ENCODE measurements at regions not wholly inside any gene's neighbourhood (a gene's known extent, or its start where the extent isn't known, plus 50 kb on each side); places are given as distances from the start of the nearest gene placed in this dataset.

DNA sequence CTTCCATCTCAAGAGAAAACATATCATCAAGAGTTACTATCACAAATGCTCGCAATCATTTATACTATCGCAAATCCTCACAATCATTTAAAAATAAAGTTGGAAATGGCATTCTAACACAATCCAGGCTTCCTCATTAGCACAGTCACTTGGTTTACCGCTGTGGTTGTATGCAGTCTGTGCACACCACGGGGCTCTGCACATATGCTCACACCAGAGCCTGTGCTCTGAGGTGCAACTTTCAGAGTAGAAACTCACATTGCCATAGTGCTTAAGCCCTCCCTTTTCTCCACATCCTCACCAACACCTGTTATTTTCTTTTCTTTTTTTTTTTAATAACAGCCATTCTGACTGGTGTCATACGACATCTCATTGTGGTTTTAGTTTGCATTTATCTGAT lies 235.6 kb upstream of the KLF6 start:
- no peak for DNase-seq (ENCODE audit: low read depth)

DNA sequence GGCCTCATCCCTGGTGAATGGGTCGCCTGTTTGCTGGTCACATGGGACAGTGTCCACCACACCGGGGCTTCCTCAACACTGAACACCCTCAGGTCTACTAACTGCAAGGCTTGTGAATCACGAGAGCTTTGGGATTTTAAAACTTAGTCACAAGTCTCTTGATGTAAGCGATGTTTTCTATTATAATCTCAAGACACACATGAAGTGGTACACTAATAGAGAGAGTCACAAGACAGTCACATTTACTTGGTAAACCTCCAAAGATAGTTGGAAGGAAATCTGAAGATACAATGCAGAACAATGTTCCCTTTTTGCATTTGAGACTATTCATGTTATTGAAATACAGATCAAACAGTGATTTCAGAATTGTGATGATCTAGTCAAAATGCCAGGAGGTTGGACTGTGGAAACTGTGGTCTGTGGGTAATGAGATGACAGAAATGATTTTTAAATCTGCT lies 233.1 kb upstream of the KLF6 start:
- DNase-seq (ENCODE audit: low read depth), result no peak

DNA sequence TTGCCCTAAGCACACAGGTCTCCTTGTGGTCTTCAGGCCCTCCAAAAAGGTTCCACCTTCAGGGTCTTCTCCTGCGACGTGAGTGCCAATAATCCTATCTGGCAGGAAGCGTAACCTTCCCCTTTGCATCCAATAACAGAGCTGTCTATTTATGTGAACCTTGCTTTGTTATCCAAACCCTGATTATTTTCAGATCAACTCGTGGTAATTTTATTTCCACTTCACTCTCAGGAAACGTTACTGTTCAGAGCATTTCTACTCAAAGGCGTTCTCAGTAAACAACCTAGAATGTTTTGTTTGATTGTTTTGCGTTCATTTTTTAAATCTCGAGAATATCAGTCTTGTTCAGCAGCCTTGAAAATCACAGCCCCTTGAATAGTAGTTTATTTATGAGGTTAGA lies 232.3 kb upstream of the KLF6 start:
- DNase-seq (ENCODE audit: low read depth), result no peak

DNA sequence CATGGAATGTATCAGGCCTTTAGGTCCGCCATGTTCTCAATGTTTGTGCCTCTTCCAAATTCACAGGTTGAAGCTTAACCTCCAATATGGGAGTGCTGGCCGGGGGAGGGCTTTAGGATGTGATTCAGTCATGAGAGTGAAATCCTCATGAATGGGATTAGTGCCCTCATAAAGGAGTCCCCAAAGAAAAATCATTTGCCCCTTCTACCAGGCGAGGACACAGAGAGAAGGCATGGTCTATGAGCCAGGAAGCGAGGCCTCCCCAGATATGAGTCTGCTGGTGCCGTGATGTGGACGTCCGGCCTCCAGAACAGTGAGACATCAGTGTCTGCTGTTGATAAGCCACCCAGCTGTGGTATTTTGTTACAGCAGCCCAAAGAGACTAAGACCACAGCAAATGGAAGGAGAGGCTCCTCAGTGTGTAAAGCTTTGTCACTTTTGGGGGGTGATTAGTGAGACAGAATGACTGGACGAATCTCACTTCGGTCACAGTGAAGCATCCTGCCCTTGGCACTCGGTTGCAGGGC lies 231.3 kb upstream of the KLF6 start:
- DNase-seq (ENCODE audit: low read depth), result no peak

DNA sequence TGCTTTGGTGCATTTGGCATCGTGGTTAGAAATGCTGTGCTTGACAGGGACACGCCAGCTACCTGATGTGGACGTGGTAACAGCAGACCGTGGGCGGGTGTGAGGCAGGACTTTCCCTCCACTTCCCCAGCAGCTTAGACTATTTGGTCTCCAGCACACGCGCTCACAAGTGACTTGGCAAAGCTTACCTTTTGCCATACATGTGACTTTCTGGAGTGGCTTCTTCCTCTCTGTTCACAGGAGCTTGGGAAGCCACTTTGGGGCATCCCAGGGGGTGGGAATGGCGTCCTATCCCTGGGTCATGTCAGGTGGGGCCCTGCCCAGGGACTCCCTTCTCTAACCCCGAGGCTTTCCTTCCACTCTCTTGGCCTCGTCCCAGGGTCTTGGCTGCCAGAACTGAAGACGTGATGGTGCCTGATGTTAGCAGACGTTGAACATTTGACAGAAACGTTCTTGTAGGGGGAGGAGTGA lies 228.7 kb upstream of the KLF6 start:
- DNase-seq (ENCODE audit: low read depth), result no peak

DNA sequence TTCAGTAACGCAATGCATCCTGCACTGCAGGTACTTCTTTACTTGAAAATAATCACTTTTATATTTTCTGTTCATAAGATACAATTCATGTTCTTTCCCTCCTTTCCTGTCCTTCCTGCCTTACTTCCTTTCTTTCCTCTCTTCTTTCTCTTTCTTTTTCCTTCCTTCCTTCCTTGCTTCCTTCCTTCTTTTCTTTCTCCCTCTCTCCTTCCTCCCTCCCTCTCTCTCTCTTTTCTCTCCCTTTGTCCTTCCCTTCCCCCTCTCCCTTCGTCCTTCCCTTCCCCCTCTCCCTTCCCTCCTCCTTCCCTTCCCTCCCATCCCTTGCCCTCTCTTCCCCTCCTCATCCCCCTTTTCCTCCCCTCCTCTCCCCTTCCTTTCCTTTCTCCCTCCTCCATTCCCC lies 227.8 kb upstream of the KLF6 start:
- DNase-seq (ENCODE audit: low read depth), result no peak

DNA sequence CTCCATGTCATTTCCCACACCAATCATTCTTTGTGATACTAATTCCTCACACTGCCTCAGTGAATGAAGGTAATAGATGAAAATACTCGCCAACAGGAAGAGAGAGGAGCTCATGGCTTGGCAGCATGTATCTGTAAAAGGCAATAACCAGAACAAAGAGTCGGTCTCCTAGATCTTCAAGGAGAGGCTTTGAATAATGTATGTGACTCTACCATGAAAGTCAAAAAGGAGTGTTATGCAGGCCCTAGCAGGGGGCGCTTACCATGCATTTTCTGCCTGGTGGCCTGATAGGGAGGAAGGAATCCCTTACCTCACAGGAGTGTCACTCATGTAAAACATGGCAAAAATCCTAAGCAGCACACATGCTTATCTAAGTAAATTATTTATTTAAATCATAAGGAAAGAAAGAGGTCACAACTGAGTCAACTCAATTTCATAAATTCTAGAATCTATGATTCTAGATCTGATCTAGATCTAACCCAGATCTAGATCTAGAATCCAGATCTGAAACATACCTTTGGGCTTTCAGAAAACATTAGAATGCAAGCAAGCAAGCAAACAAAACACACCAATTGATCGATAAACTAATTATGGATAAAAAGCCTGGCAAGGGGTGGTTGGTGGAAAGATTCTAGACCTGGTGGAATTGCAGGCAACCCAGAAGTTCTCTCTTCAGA lies 226.3 kb upstream of the KLF6 start:
- DNase-seq (ENCODE audit: low read depth), result no peak

DNA sequence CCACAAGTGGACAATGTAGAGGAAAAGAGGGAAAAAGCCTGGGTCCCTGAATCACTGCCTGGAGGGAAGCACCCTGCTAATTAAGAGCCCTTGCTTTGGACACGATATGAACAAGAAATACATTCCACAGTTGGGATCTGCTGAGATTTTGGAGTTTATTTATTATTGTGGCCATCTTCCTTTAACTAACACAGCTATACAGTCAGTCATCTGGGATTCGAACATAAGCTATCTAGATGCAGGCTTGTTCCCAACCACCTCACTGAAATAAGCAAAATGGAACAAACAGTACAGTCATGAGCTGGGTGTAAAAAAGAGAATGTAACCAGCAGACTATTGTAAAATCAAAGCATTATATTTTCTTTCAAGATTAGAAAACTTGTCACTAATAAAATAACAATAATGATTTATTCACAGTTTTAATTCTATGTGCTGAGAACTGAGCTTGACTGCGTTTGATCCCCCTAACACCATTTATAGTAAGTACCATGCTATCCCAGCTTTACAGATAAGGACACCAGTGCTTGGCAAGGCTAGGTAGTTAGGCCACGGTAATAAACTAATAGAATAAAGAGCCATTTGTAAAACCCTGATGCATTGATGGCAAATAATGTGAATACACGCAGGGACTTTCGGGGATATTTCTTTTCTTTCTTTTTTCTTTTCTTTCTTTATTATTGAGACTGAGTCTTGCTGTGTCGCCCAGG lies 223.8 kb upstream of the KLF6 start:
- DNase-seq (ENCODE audit: low read depth), result no peak

DNA sequence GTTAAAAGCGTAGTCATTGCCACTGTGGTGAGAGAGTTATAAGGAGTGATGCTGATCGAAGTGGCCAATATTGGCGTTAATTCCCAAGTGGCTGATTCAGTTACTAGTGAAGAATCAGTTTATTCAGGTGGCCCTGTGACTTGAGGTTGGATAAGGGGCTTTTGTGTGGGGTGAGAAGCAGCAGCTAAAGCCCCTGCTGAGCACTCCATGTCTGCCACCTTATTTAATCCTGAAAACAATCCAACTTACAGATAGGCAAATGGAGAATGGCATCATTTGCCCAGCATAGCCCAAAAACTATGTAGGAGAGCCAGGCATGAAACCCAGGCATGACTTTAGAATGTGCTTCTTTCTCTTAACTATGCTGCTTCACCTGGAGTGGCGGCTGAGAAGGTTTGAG lies 222.8 kb upstream of the KLF6 start:
- DNase-seq (ENCODE audit: low read depth), result no peak

DNA sequence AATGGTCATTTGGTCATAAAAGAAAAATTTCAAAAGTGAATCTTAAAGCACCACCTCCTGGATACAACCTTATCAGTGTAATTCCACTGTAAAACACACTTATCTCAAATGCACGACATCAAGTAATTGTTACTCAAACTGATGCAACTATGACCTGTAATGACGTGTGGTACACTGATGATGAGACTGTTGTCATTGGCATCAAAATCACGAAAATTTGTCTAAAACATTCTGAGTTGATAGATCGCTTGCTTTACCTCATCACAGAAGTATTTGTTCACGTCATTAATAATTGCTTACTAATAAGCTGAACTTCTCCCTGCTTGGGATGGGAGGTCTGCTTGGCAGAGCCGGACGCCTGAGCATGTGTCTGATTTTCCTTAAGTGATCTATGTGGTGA lies 221.8 kb upstream of the KLF6 start:
- no peak for DNase-seq (ENCODE audit: low read depth)

DNA sequence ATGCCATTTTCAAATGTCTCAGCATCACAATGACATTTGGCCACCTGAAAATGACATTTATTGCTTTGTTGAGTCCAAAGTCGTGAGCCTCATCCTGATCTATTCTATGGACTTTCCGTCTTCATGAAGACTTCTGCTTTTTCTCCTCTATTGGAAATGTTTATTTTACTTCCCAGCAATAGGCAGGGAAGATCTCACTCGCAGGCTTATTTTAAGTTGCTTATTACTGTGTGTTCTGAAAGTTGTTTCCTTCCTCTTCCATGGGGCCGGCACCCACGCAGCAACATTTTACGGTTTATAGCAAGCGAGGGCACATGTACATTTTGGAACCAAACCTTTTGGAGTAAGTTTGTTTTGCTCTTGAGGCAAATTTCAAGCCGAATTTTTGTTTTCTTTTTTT lies 221.0 kb upstream of the KLF6 start:
- no peak for DNase-seq (ENCODE audit: low read depth)

DNA sequence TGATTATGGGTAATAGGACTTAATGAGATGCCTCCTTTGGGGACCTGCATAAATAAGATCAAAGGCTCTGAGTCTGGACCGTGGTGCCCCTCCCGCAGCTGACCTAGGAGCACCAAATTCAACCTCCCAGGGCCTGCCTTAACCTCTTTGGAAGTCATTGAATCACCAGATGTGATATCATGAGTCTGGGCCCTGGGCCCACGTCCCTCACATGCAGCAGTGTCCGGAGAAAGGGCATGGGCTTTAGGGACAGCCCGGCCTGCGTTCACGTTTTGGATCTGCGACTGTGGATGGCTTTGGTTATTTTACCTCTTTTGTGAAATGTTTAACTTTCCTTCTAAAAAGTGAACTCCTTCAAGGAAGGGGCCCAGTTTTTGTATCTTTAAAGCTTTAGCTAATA lies 220.0 kb upstream of the KLF6 start:
- DNase-seq (ENCODE audit: low read depth), result no peak

DNA sequence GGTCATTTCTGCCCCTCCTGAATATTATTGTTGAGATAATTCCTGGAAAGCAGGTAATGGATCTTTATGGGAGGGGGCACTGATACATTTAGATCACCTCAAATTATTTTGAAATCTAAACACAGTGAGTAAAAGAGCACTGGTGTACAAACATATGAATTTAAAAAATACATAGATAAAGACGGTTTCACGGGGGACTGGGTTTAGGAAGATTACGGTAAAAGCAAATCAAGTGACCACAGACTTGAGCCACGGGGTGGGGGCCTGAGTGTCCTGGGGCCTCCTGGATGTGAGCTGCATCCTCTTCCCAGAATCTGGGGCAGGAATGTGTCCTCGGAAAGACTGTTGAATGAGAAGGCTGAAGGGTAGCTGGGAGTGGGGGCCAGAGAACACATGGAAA lies 219.1 kb upstream of the KLF6 start:
- no peak for DNase-seq (ENCODE audit: low read depth)

DNA sequence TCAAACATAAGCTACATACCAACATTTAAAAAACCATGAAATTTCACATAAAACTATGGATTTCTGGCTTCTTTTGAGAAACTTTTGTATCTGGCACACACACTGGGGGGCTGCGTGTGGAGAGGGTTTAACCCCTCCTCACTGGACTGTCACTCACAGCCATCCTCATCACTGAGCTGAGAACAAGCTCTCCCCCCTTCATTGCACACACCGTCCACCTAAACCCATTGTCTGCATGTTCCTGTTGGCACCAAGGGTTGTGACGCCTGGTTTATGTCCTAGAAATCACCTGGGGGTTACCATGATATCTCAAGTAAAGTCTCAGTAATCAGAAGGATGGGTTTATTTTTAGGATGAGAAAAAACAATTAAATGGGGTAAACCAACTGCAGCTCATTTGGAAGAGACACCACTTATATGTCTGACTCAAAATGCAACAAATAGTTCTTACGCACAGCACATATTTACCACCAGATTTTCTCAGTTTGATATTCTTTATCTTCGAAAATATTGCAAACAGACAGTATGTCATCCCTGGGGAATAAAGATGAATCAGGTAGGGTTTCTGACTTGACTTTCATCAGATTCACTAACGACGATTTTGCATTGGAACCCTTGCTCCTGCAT lies 218.5 kb upstream of the KLF6 start:
- no peak for DNase-seq (ENCODE audit: low read depth)

DNA sequence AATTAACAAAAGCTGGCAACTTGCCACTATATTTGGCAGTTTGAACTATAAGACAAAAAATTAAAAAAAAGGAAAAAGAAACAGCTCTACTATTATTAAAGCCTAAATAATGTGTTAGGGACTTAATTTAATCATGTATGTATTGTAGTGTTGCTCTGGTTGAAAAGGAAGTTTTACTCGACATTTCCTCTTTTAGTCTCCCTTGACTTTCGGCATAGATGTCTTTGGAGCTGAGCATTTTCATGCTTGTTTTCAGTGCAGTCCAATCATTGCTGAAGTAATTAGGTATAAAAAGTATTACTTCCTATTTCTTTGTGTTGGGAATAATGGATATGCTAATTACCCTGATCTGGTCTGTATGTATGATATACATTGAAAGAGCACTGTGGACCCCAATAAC lies 216.8 kb upstream of the KLF6 start:
- DNase-seq (ENCODE audit: low read depth), result no peak

DNA sequence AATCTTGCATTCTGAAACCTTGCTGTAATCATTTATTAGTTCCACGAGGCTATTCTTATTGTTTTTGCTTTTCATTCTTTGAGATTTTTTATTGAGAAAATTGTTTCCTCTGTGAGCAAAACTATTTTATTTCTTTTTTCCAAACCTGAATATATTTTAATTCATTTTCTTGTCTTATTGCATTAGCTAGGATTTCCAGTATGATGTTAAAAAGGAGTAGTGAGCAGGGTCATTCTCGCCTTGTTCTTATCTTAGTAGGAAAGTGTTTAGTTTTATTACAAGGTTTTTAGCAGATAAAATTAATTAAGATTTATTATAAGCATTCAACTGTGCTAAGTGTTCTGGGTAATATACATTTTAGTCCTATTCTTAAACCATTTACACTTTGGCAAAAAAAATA lies 214.6 kb upstream of the KLF6 start:
- DNase-seq (ENCODE audit: low read depth), result no peak

DNA sequence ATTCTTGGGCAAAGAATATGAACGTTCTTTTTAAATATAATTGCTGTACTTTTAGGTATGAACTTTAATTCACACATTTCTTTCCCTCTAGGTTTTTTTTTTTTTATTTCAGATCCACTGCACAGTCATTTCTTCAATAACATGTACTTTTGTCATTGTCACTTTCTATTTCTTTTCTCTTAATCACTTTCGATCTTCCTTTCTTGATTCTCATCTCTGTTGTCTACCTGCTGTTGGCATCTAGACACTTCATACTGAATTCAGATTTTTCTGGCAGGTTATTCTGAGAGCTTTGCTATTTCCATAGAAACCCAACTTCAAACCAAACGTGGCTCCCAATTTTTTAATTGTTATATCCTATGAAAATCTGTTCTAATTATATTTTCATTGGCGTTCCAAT lies 211.7 kb upstream of the KLF6 start:
- DNase-seq (ENCODE audit: low read depth), result no peak

DNA sequence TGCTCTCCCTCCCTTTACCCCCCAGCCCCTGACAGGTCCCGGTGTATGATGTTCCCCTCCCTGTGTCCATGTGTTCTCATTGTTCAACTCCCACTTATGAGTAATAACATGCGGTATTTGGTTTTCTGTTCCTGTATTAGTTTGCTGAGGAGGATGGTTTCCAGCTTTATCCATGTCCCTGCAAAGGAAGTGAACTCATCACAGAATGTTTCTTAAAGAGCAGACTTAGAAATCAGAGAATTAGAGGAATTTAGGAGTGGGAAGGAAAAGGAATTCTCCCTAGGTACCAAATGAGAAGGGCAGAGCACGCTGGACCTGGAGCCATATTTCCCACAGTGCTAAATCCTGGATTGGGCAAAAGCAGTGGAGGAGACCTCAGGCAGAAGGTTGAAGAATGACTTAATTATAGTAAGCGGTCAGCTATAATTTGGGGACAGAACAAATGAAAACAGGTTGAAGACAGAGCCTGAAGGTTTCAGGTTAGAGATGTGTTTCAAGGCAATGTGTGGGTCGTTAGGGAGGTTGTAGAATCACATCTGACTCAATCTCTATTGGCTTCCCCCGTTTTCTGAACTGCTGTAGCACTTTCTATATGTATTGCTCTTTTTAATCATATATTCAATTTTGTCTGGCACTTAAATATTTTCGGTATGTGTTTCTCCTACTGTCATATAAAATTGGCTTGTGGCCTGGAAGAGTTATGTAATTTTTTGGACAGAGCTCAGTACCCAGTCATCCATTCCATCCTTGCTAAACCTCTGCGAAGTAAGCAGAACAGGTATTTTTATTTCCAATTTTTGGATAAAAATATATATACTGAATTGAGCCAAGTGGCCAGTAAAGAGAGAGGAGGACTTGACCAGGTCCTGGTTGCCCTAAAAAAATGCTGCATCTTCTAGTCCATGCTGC lies 210.5 kb upstream of the KLF6 start:
- DNase-seq (ENCODE audit: low read depth), result no peak

DNA sequence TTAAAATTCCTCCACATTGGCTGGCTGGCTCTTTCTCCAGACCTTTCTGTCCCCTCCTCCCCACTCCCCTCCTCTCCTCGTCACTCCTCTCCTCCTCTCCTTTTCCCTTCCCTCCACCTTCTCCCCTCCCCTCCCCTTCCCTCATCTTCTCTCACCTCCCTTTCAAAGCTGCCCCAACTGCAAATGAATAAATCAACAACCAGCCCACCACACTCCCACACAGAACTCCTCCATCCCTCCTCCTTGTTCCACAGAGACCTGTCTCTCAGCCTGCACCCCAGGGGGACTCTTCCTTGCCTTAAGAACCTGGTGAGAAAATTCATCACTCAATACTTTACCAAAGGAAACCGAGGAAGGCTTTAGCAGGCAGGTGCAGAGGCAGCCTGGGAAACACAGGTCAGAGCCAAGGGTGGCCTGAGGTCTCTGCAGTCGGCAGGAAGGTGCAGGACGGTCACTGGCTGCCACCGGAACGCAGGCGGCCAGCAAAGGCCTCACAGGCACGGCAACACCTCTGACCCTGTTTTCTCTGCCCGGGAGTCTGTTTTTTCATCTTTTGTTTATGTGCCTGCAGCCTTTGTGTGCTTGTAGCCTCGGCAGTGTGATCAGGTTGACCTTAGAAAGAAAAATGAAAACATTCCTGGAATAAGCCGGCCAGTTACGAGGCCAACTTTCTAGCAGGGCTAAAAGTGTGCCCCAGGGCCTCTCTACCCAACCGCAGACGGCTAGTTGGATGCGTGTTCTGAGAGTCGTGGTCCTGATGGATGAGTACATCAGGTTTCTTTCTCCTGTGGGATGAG lies 207.6 kb upstream of the KLF6 start:
- DNase-seq (ENCODE audit: low read depth), result no peak

DNA sequence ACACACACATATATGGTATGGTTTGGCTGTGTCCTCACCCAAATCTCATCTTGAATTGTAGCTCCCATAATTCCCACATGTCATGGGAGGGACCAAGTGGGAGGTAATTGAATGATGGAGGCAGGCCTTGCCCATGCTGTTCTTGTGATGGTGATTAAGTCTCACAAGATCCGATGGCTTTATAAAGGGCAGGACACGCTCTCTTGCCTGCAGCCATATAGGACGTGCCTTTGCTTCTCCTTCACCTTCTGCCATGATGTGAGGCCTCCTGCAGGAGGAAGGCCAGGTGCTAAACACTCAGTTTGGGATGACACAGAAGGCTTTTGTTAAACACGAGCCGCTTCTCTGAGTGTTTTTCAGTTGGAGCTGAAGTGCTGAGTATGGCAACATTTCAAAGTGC lies 205.3 kb upstream of the KLF6 start:
- no peak for DNase-seq (ENCODE audit: low read depth)
